ENCODE measurements at regions not wholly inside any gene's neighbourhood (a gene's known extent, or its start where the extent isn't known, plus 50 kb on each side); places are given as distances from the start of the nearest gene placed in this dataset.

GRCh38 chr11:11085580-11085979, 227.7 kb upstream of the ZBED5 start:
- DNase-seq (ENCODE audit: low read depth, low spot score) = no peak
- H3K4me1 ChIP-seq (ENCODE audit: control insufficient read depth, insufficient read depth, low read length) = no peaks in the 10 kb centered on the region
- no peaks in the 10 kb centered on the region for H4K20me1 ChIP-seq (ENCODE audit: control insufficient read depth, insufficient read depth)
- no peak overlapping the region for H2AFZ ChIP-seq (ENCODE audit: control insufficient read depth, low read depth, low read length)
- no TSS peak for BruUV-seq (replicated peaks)
- no peak for FAIRE-seq
- CTCF ChIA-PET = interaction anchor here (1.3 kb wide), 1 partner anchor 13 kb away, joined by 4 read pairs; no protein-coding TSS in a partner anchor
- no peaks in the 10 kb centered on the region; the same call in 2 of the 3 replicates for H3K9me3 ChIP-seq (replicated peaks; ENCODE audit: control insufficient read depth, insufficient read depth, low read length)
- intact Hi-C loops (cut with micrococcal nuclease; ENCODE audit: unreplicated experiment) (no loop called here), in situ Hi-C loops (cut with MboI) (no loop called here)
- no peak overlapping the region for H3K27ac ChIP-seq (ENCODE audit: control insufficient read depth, insufficient read depth)
- RAD21 ChIA-PET (ENCODE audit: unreplicated experiment) = no interaction called here
- POLR2A ChIA-PET = no interaction called here
- no peak overlapping the region for H3K9ac ChIP-seq (ENCODE audit: control insufficient read depth, insufficient read depth, low read length)
- no peaks in the 10 kb centered on the region for H3K79me2 ChIP-seq (ENCODE audit: control insufficient read depth, insufficient read depth, low read length)
- SMC1A ChIA-PET (ENCODE audit: uncharacterized antibody, unreplicated experiment) = interaction anchor here (1.0 kb wide), 1 partner anchor 33 kb away, joined by 3 read pairs; no protein-coding TSS in a partner anchor
- H3K4me3 ChIP-seq = no peak overlapping the region
- no peaks in the 10 kb centered on the region for H3K36me3 ChIP-seq (ENCODE audit: control insufficient read depth in 2 of 2, insufficient read depth in 2 of 2, low read length in 1 of 2)
- no peak overlapping the region for H3K4me2 ChIP-seq (ENCODE audit: control insufficient read depth, insufficient read depth)
- H3K27me3 ChIP-seq (replicated peaks in 1 of 2; ENCODE audit: control insufficient read depth in 2 of 2, insufficient read depth in 2 of 2, low read length in 1 of 2) = no peaks in the 10 kb centered on the region
- ATAC-seq = no peak
- TF ChIP-seq E2F8 (IDR thresholded peaks at IDR 0.05; ENCODE audit: low read depth, partially characterized antibody) (no peak), POLR2AphosphoS5 (IDR thresholded peaks at IDR 0.05; ENCODE audit: low read length) (no peak), ZBTB40 (IDR thresholded peaks at IDR 0.05; ENCODE audit: borderline replicate concordance) (no peak), RAD21 (IDR thresholded peaks at IDR 0.05; ENCODE audit: insufficient read depth, low read depth, low read length) (no peak), STAT3 (IDR thresholded peaks at IDR 0.05; ENCODE audit: low read depth, low read length) (no peak), PRDM15 (CRISPR knock-in tag; IDR thresholded peaks at IDR 0.05) (no peak), IRF5 (IDR thresholded peaks at IDR 0.05; ENCODE audit: borderline replicate concordance) (no peak), PML (IDR thresholded peaks at IDR 0.05; ENCODE audit: low read length) (no peak), TCF7 (IDR thresholded peaks at IDR 0.05; ENCODE audit: borderline replicate concordance) (no peak)
